ENCODE measurements at regions not wholly inside any gene's neighbourhood (a gene's known extent, or its start where the extent isn't known, plus 50 kb on each side); places are given as distances from the start of the nearest gene placed in this dataset.

- no peak for ATAC-seq (ENCODE audit: low FRiP score in 2 of 2)
- H3K36me3 ChIP-seq, result no peaks in the 10 kb centered on the region
- WGBS, 2 donors, result 57 to 60% methylated on average over 2 of the region's 2 CpGs
These were observed 1161.3 kb downstream of the PCDH17 start for GRCh38 chr13:58792854-58793253.

GRCh38 chr13:58795715-58796114 is 1164.2 kb downstream of the PCDH17 start:
- no peak overlapping the region for H3K4me3 ChIP-seq
- no peak overlapping the region for H3K27ac ChIP-seq
- ATAC-seq (ENCODE audit: low FRiP score in 2 of 2), result no peak
- H3K4me1 ChIP-seq, result no peaks in the 10 kb centered on the region
- WGBS, 2 donors, result 77 to 79% methylated on average over 2 of the region's 2 CpGs
- H3K27me3 ChIP-seq, result no peaks in the 10 kb centered on the region
- no peaks in the 10 kb centered on the region for H3K9me3 ChIP-seq
- DNase-seq, result no peak
- no peaks in the 10 kb centered on the region for H3K36me3 ChIP-seq
- TF ChIP-seq EP300 (IDR thresholded peaks at IDR 0.05), result no peak

More at GRCh38 chr13:58792854-58793253, 1161.3 kb downstream of the PCDH17 start:
- no peak overlapping the region for H3K27ac ChIP-seq
- no peak overlapping the region for H3K4me3 ChIP-seq
- H3K27me3 ChIP-seq, result no peaks in the 10 kb centered on the region
- H3K9me3 ChIP-seq, result no peaks in the 10 kb centered on the region
- TF ChIP-seq POLR2AphosphoS5 (IDR thresholded peaks at IDR 0.05), result no peak
- TF ChIP-seq EP300 (IDR thresholded peaks at IDR 0.05), result no peak
- DNase-seq, result no peak
- H3K4me1 ChIP-seq, result no peaks in the 10 kb centered on the region

- DNase-seq, result no peak
- Histone ChIP-seq H3K36me3 (no peaks in the 10 kb centered on the region), H3K9me3 (no peaks in the 10 kb centered on the region), H3K4me3 (no peak overlapping the region), H3K4me1 (no peaks in the 10 kb centered on the region), H3K27ac (no peak overlapping the region), H3K27me3 (no peaks in the 10 kb centered on the region)
- ATAC-seq (ENCODE audit: low FRiP score in 2 of 2), result no peak
- no peak for TF ChIP-seq POLR2A (IDR thresholded peaks at IDR 0.05)
- peak in 1 of 2 donors; percentile 15 for TF ChIP-seq POLR2AphosphoS5 (IDR thresholded peaks at IDR 0.05)
- peak in 1 of 4 donors; percentile 73 for TF ChIP-seq EP300 (IDR thresholded peaks at IDR 0.05)
These were observed 1173.3 kb downstream of the PCDH17 start for GRCh38 chr13:58804832-58805231.

- ATAC-seq (ENCODE audit: low FRiP score in 2 of 2), result no peak
- no peak for TF ChIP-seq EP300 (IDR thresholded peaks at IDR 0.05)
- no peak for TF ChIP-seq CTCF (IDR thresholded peaks at IDR 0.05)
- TF ChIP-seq POLR2A (IDR thresholded peaks at IDR 0.05), result no peak
- H3K9me3 ChIP-seq, result no peaks in the 10 kb centered on the region
- no peaks in the 10 kb centered on the region for H3K4me1 ChIP-seq
- no peak overlapping the region for H3K27ac ChIP-seq
- WGBS, 2 donors, result 69 to 72% methylated on average over 2 of the region's 2 CpGs
- no peak for DNase-seq
- H3K36me3 ChIP-seq, result no peaks in the 10 kb centered on the region
- no peaks in the 10 kb centered on the region for H3K27me3 ChIP-seq
- H3K4me3 ChIP-seq, result no peak overlapping the region
These were observed 1174.9 kb downstream of the PCDH17 start for GRCh38 chr13:58806401-58806800.

- H3K4me3 ChIP-seq, result no peak overlapping the region
- H3K27me3 ChIP-seq, result no peaks in the 10 kb centered on the region
- no peak for ATAC-seq (ENCODE audit: low FRiP score in 2 of 2)
- 92 to 94% methylated on average over 24 to 29 of the region's 29 CpGs for WGBS, 2 donors
- H3K27ac ChIP-seq, result no peak overlapping the region
- no peaks in the 10 kb centered on the region for H3K36me3 ChIP-seq
- H3K4me1 ChIP-seq, result no peaks in the 10 kb centered on the region
- no peaks in the 10 kb centered on the region for H3K9me3 ChIP-seq
- peak in 1 of 2 donors; percentile 79 for DNase-seq
- TF ChIP-seq POLR2A (IDR thresholded peaks at IDR 0.05) (no peak), EP300 (IDR thresholded peaks at IDR 0.05) (no peak)
These were observed 1192.2 kb downstream of the PCDH17 start for GRCh38 chr13:58823701-58824100.

- 87 to 90% methylated on average over 2 of the region's 2 CpGs for WGBS, 2 donors
- H3K27ac ChIP-seq, result no peak overlapping the region
- no peaks in the 10 kb centered on the region for H3K4me1 ChIP-seq
- no peaks in the 10 kb centered on the region for H3K36me3 ChIP-seq
- no peak for TF ChIP-seq CTCF (IDR thresholded peaks at IDR 0.05)
- TF ChIP-seq EP300 (IDR thresholded peaks at IDR 0.05), result no peak
- no peak for TF ChIP-seq POLR2A (IDR thresholded peaks at IDR 0.05)
- no peak for TF ChIP-seq POLR2AphosphoS5 (IDR thresholded peaks at IDR 0.05)
- no peak for DNase-seq
- H3K4me3 ChIP-seq, result no peak overlapping the region
- ATAC-seq (ENCODE audit: low FRiP score in 2 of 2), result no peak
- no peaks in the 10 kb centered on the region for H3K9me3 ChIP-seq
- no peaks in the 10 kb centered on the region for H3K27me3 ChIP-seq
These were observed 1196.4 kb downstream of the PCDH17 start for GRCh38 chr13:58827904-58828303.

GRCh38 chr13:58830841-58831240 is 1199.3 kb downstream of the PCDH17 start:
- no peak for DNase-seq
- 38 to 46% methylated on average over 1 of the region's 1 CpG for WGBS, 2 donors
- Histone ChIP-seq H3K27me3 (no peaks in the 10 kb centered on the region), H3K4me3 (no peak overlapping the region), H3K36me3 (no peaks in the 10 kb centered on the region), H3K9me3 (no peaks in the 10 kb centered on the region), H3K4me1 (no peaks in the 10 kb centered on the region), H3K27ac (no peak overlapping the region)
- no peak for ATAC-seq (ENCODE audit: low FRiP score in 2 of 2)
- TF ChIP-seq EP300 (IDR thresholded peaks at IDR 0.05) (no peak), POLR2AphosphoS5 (IDR thresholded peaks at IDR 0.05) (no peak), POLR2A (IDR thresholded peaks at IDR 0.05) (no peak), CTCF (IDR thresholded peaks at IDR 0.05) (no peak)

Data from upper lobe of left lung (tissue), 6 donors.